GM12891 (cell line): ENCODE measurements at regions not wholly inside any gene's neighbourhood (a gene's known extent, or its start where the extent isn't known, plus 50 kb on each side); places are given as distances from the start of the nearest gene placed in this dataset.

Experiments used
- PAX5 ChIP-seq: IDR thresholded peaks from 2 replicates; pipeline ENCODE4 v1.6.1; 2011; ENCODE audit warnings: low read length, moderate library complexity, mild to moderate bottlenecking; ENCODE audit not compliant: insufficient read depth, severe bottlenecking
- POLR2A ChIP-seq: IDR thresholded peaks from 2 replicates; pipeline ENCODE4 v1.6.1; 2011; ENCODE audit warnings: low read depth, low read length, control low read depth
- POLR2AphosphoS5 ChIP-seq: IDR thresholded peaks from 2 replicates; pipeline ENCODE4 v1.6.1; 2011; ENCODE audit warnings: low read depth, low read length, control low read depth
- POU2F2 ChIP-seq: IDR thresholded peaks from 2 replicates; pipeline ENCODE4 v1.6.1; 2011; ENCODE audit warnings: low read depth, mild to moderate bottlenecking, control low read depth, low read length, moderate library complexity
- SPI1 ChIP-seq: IDR thresholded peaks from 2 replicates; pipeline ENCODE4 v1.6.1; 2011; ENCODE audit warnings: low read depth, low read length, control low read depth
- TAF1 ChIP-seq: IDR thresholded peaks from 2 replicates; pipeline ENCODE4 v1.6.1; 2011; ENCODE audit warnings: low read depth, low read length, control low read depth

DNA sequence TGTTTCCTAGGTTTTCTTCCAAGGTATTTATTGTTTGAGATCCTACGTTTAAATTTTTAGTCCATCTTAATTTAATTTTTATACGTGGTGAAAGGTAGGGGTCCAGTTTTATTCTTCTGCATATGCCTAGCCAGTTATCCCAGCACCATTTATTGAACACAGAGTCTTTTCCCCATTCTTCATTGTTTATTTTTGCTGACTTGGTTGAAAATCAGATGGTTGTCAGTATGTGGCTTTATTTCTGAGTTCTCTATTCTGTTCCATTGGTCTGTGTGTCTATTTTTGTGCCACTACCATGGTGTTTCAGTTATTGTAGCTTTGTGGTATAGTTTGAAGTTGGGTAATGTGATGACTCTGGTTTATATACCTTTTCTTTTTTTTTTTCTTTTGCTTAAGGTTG is 753.0 kb upstream of the GOT2 start:
- no peak for TF ChIP-seq SPI1
- no peak for TF ChIP-seq POLR2AphosphoS5
- TF ChIP-seq POLR2A, result no peak
- TF ChIP-seq TAF1, result no peak
- no peak for TF ChIP-seq POU2F2
- no peak for TF ChIP-seq PAX5
